HUES6 (cell line): ENCODE measurements at regions not wholly inside any gene's neighbourhood (a gene's known extent, or its start where the extent isn't known, plus 50 kb on each side); places are given as distances from the start of the nearest gene placed in this dataset.
"Not testable (repeated sequence)": the region's sequence is repeated elsewhere in the genome, so short reads cannot be mapped to it uniquely, and the experiment has no call there.

ENCODE experiments used
- H3K27ac ChIP-seq: 2 replicates; pipeline ENCODE4 v1.7.0; 2013; ENCODE audit warnings: low read depth, mild to moderate bottlenecking, low read length, inconsistent platforms
- H3K27me3 ChIP-seq: 2 replicates; pipeline ENCODE4 v1.6.1; 2013; ENCODE audit warnings: low read length; ENCODE audit not compliant: control insufficient read depth, insufficient read depth
- H3K36me3 ChIP-seq: 2 replicates; pipeline ENCODE4 v1.6.1; 2013; ENCODE audit warnings: low read length; ENCODE audit not compliant: control insufficient read depth, insufficient read depth
- H3K4me1 ChIP-seq: 2 replicates; pipeline ENCODE4 v1.6.1; 2013; ENCODE audit warnings: low read length; ENCODE audit not compliant: control insufficient read depth, insufficient read depth
- H3K4me3 ChIP-seq: 2 replicates; pipeline ENCODE4 v1.5.1; 2013; ENCODE audit warnings: low read depth, low read length
- H3K9ac ChIP-seq: one replicate; pipeline ENCODE4 v1.6.1; 2013; ENCODE audit warnings: mild to moderate bottlenecking, low read length
- H3K9me3 ChIP-seq: 2 replicates; pipeline ENCODE4 v1.6.1; 2013; ENCODE audit warnings: low read depth, low read length; ENCODE audit not compliant: control insufficient read depth, insufficient read depth

DNA sequence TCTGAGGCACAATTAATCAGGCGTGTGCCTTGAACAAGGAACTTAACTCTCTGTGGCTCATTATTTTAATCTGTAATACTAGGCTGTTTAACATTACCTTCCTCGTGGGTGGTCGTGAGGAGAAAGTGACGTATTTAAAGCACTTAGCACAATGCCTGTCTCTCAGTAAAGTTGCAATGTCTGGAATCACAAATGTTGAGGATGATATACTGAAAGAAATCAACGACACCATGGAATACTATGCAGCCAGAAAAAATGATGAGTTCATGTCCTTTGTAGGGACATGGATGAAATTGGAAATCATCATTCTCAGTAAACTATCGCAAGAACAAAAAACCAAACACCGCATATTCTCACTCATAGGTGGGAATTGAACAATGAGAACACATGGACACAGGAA lies 1320.0 kb upstream of the TMEM132C start:
- not testable (repeated sequence) for H3K27me3 ChIP-seq, H3K9ac ChIP-seq, H3K9me3 ChIP-seq, H3K27ac ChIP-seq, H3K4me1 ChIP-seq, H3K36me3 ChIP-seq, H3K4me3 ChIP-seq

DNA sequence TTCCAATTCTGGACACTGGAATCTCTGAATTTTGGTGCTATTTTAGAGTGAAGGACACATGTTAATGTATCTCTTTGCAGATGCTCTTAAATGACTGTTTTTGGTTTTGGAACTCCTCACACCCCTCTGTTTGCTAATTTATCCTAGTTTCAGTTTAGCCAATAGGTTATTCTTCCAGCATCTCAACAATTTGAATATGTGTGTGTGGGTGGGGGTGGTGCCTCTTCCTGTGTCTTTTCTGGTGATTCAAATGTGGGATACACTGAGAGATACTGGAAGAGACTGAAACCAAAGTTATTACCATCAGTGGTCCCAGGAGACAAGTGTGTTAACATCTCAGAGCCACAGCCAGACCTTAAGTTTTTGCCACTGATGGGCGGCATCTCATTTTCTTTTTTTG lies 1317.4 kb upstream of the TMEM132C start:
- H3K27ac ChIP-seq: no peak overlapping the region
- no peaks in the 10 kb centered on the region for H3K27me3 ChIP-seq
- H3K9me3 ChIP-seq: no peaks in the 10 kb centered on the region
- H3K36me3 ChIP-seq: no peaks in the 10 kb centered on the region
- no peaks in the 10 kb centered on the region for H3K4me1 ChIP-seq
- H3K9ac ChIP-seq: no peak overlapping the region
- H3K4me3 ChIP-seq: no peak overlapping the region

GRCh38 chr12:126950266-126950665 lies 1316.7 kb upstream of the TMEM132C start:
- Histone ChIP-seq H3K4me3 (no peak overlapping the region), H3K27ac (no peak overlapping the region), H3K27me3 (no peaks in the 10 kb centered on the region), H3K36me3 (no peaks in the 10 kb centered on the region), H3K9ac (no peak overlapping the region), H3K4me1 (no peaks in the 10 kb centered on the region), H3K9me3 (no peaks in the 10 kb centered on the region)

DNA sequence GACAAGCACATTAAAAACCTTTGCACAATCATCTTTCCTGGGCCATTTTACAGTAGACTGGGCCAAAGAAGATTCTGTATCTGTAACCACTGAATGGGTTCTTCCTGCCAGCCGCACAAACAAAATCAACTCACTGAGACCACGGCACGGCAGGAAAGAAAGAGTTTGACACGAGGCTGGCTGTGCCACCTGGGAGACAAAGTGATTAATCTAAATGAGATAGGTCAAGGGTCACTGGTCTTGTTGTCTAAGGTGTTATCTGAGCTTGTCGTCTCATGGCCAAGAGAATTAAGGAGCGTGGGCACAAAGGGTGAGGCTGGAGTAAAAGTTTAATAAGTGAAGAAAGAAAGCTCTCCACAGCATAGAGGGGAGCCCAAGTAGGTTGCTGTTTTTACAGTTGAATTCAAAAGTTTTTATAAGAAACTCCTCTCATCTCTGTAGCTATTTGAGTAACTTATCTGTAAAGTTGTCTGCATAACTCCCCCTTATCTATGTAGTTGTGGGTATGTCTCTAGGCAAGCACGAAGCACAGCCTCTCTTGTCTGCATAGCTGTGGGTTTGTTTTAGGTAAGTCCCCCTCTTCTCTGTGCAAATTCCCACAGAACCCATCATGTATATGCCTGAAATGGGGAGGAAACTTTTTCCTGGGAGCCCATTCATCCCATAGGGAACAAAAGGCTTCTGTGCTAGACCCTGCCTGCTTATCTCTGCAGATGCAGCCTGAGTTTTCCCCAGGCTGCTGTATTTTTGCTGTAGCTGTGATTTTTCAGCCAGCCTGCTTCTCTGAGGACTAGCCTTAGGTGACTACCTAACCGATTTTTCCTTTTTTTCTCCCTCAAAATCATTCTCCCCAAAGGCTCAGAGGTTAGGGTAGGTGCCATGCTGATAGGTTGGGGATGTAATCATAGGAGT lies 1314.6 kb upstream of the TMEM132C start:
- H3K27me3 ChIP-seq: no peaks in the 10 kb centered on the region
- no peak overlapping the region for H3K27ac ChIP-seq
- no peak overlapping the region for H3K9ac ChIP-seq
- H3K4me1 ChIP-seq: no peaks in the 10 kb centered on the region
- H3K36me3 ChIP-seq: no peaks in the 10 kb centered on the region
- H3K9me3 ChIP-seq: no peaks in the 10 kb centered on the region
- H3K4me3 ChIP-seq: no peak overlapping the region

DNA sequence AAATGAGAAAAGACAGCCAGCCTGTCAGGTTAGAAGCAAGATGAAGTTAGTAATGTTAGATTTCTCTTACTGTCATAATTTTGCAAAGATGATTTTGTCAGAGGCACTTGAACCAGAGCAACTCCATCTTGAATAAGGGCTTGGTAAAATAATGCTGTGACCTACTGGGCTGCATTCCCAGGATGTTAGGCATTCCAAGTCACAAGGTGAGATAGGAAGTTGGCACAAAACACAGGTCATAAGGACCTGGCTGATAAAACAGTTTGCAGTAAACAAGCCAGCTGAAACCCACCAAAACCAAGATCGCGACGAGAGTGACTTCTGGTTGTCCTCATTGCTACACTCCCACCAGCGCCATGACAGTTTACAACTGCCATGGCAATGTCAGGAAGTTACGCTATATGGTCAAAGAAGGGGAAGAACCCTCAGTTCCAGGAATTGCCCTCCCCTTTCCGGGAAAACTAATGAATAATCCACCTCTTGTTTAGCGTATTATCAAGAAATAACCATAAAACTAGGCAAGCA lies 1313.5 kb upstream of the TMEM132C start:
- no peak overlapping the region for H3K27ac ChIP-seq
- no peaks in the 10 kb centered on the region for H3K9me3 ChIP-seq
- H3K4me3 ChIP-seq: no peak overlapping the region
- H3K27me3 ChIP-seq: no peaks in the 10 kb centered on the region
- no peaks in the 10 kb centered on the region for H3K36me3 ChIP-seq
- H3K4me1 ChIP-seq: no peaks in the 10 kb centered on the region
- no peak overlapping the region for H3K9ac ChIP-seq

GRCh38 chr12:126960221-126960620 lies 1306.7 kb upstream of the TMEM132C start:
- Histone ChIP-seq H3K4me1 (no peaks in the 10 kb centered on the region), H3K9ac (no peak overlapping the region)

GRCh38 chr12:126960709-126961108 lies 1306.3 kb upstream of the TMEM132C start:
- Histone ChIP-seq H3K9me3 (no peaks in the 10 kb centered on the region), H3K27ac (no peak overlapping the region), H3K4me3 (no peak overlapping the region), H3K36me3 (no peaks in the 10 kb centered on the region), H3K4me1 (no peaks in the 10 kb centered on the region), H3K27me3 (no peaks in the 10 kb centered on the region), H3K9ac (no peak overlapping the region)

More at GRCh38 chr12:126960221-126960620, 1306.7 kb upstream of the TMEM132C start:
- Histone ChIP-seq H3K27me3 (no peaks in the 10 kb centered on the region), H3K9me3 (no peaks in the 10 kb centered on the region), H3K4me3 (no peak overlapping the region), H3K27ac (no peak overlapping the region), H3K36me3 (no peaks in the 10 kb centered on the region)

DNA sequence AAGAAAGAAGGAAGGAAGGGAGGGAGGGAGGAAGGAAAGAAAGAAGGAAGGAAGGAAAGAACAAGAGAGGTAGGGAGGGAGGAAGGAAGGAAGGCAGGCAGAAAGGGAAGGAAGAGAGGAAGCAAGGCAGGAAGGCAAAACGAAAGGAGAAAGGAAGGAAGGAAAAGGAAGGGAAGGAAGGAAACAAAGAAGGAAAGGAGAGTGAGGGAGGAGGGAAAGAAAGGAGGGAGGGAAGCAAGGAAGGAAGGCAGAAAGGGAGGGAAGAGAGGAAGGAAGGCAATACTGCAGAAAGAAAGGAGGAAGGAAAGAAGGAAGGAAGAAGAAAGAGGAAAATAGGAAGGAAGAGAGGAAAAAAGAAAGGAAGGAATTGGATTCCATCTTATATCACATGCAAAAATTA lies 1303.1 kb upstream of the TMEM132C start:
- no peaks in the 10 kb centered on the region for H3K36me3 ChIP-seq
- no peaks in the 10 kb centered on the region for H3K27me3 ChIP-seq
- H3K27ac ChIP-seq: no peak overlapping the region
- H3K9ac ChIP-seq: no peak overlapping the region
- no peak overlapping the region for H3K4me3 ChIP-seq
- no peaks in the 10 kb centered on the region for H3K4me1 ChIP-seq
- no peaks in the 10 kb centered on the region for H3K9me3 ChIP-seq

- no peak overlapping the region for H3K4me3 ChIP-seq
- no peak overlapping the region for H3K9ac ChIP-seq
- H3K4me1 ChIP-seq: no peaks in the 10 kb centered on the region
- peaks cover 2% of the 10 kb centered on the region; the same call in 1 of the 2 replicates for H3K27me3 ChIP-seq
- no peaks in the 10 kb centered on the region for H3K9me3 ChIP-seq
- H3K36me3 ChIP-seq: no peaks in the 10 kb centered on the region
- H3K27ac ChIP-seq: no peak overlapping the region
These were observed 1300.5 kb upstream of the TMEM132C start for GRCh38 chr12:126966498-126966897.

GRCh38 chr12:126967152-126967551 lies 1299.8 kb upstream of the TMEM132C start:
- Histone ChIP-seq H3K9ac (no peak overlapping the region), H3K27ac (no peak overlapping the region), H3K9me3 (no peaks in the 10 kb centered on the region), H3K4me1 (no peaks in the 10 kb centered on the region), H3K4me3 (no peak overlapping the region), H3K27me3 (peaks cover 2% of the 10 kb centered on the region; the same call in 1 of the 2 replicates), H3K36me3 (no peaks in the 10 kb centered on the region)

DNA sequence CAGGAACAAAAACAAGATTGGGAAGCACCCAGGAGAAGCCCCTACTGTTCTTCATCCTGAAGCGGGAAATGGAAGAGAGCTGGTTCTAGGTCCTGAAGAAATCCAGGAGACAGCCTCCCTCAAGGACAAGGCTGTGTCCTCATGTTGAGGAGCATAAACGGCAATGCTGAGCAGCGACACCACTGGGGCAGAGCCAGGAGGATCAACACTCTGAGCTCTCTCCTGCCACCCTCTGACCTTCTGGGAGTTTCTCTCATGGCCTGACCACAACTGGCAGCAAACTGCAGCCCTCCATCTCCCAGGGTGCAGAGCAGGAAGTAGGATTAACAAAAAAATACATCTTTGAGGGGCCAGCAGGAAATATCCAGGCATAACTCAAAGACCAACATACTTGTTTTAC lies 1292.2 kb upstream of the TMEM132C start:
- H3K27me3 ChIP-seq: peaks cover 2% of the 10 kb centered on the region; the same call in 1 of the 2 replicates

More for the DNA sequence above, 1292.2 kb upstream of the TMEM132C start:
- Histone ChIP-seq H3K4me1 (no peaks in the 10 kb centered on the region), H3K36me3 (no peaks in the 10 kb centered on the region), H3K9ac (no peak overlapping the region), H3K9me3 (no peaks in the 10 kb centered on the region), H3K27ac (no peak overlapping the region), H3K4me3 (no peak overlapping the region)
